Glutamatergic neuron (in vitro differentiated cells): ENCODE measurements at regions not wholly inside any gene's neighbourhood (a gene's known extent, or its start where the extent isn't known, plus 50 kb on each side); places are given as distances from the start of the nearest gene placed in this dataset.

Experiments
- DNase-seq: peaks from one replicate; pipeline ENCODE4 v3.0.0; 2022
- H3K27ac Mint-ChIP-seq: one replicate; pipeline ENCODE4 v1.8.0; 2020; ENCODE audit warnings: mild to moderate bottlenecking, mixed read lengths, inconsistent platforms; ENCODE audit not compliant: unreplicated experiment
- H3K27me3 Mint-ChIP-seq: one replicate; pipeline ENCODE4 v1.8.0; 2020; ENCODE audit warnings: mild to moderate bottlenecking, moderate library complexity, mixed read lengths, inconsistent platforms; ENCODE audit not compliant: unreplicated experiment
- H3K36me3 Mint-ChIP-seq: one replicate; pipeline ENCODE4 v1.8.0; 2020; ENCODE audit warnings: mild to moderate bottlenecking, mixed read lengths, inconsistent platforms; ENCODE audit not compliant: unreplicated experiment
- H3K4me1 Mint-ChIP-seq: one replicate; pipeline ENCODE4 v1.8.0; 2020; ENCODE audit warnings: mild to moderate bottlenecking, low read depth, mixed read lengths, inconsistent platforms; ENCODE audit not compliant: unreplicated experiment
- H3K4me3 Mint-ChIP-seq: one replicate; pipeline ENCODE4 v1.8.0; 2020; ENCODE audit warnings: mild to moderate bottlenecking, mixed read lengths, inconsistent platforms; ENCODE audit not compliant: unreplicated experiment
- H3K9me3 Mint-ChIP-seq: one replicate; pipeline ENCODE4 v1.8.0; 2020; ENCODE audit warnings: mild to moderate bottlenecking, moderate library complexity, mixed read lengths, inconsistent platforms; ENCODE audit not compliant: unreplicated experiment
- TF ChIP-seq, protein P1 (sequence below): fragments of 200-600 bp; sonication (generic); IDR thresholded peaks from one replicate; pipeline ENCODE4 v1.5.0; 2021; ENCODE audit not compliant: partially characterized antibody, unreplicated experiment

DNA sequence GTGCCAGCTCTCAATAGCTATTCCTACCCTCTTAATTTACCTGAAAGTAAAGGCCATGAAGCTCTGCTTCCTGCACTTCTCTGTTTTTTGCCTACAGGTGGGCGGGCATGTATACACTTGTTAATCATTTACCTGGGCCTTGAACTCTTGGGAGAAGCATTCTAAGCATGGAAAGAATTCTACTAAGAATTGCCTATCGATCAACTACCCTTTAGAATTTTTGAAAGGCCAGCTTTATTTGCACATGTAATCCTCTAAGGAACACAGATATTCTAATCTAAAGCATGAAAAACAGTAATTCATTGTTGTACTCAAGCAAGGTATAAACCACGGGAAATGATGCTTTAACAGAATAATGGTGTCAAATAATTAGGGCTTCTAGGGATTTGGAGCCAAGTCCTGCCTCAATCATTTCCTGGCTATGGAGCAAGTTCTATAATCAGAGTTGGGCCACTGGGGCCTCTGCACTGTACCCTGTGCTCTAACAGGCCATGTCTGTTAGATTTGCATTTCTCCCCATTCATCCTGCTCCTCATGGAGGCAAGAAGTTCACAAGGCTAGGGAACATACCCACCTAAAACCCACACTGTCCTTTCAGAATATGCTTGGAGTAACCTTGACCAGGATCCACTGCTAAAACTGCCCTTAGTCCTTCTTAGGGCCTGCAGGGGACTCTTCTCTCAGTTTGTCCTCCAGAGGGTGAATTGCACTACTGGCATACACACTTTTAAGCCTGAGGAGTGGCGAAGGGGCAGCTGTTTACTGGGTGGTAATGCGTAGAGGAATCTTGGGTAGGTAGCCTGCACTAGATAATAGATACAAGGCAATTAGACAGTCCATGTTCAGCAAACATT, 276.4 kb upstream of the JAG1 start:
- peaks cover 2% of the 10 kb centered on the region for H3K27me3 Mint-ChIP-seq
- H3K36me3 Mint-ChIP-seq, result no peaks in the 10 kb centered on the region
- DNase-seq, result no peak
- H3K27ac Mint-ChIP-seq, result no peak overlapping the region
- TF ChIP-seq, protein P1, sequence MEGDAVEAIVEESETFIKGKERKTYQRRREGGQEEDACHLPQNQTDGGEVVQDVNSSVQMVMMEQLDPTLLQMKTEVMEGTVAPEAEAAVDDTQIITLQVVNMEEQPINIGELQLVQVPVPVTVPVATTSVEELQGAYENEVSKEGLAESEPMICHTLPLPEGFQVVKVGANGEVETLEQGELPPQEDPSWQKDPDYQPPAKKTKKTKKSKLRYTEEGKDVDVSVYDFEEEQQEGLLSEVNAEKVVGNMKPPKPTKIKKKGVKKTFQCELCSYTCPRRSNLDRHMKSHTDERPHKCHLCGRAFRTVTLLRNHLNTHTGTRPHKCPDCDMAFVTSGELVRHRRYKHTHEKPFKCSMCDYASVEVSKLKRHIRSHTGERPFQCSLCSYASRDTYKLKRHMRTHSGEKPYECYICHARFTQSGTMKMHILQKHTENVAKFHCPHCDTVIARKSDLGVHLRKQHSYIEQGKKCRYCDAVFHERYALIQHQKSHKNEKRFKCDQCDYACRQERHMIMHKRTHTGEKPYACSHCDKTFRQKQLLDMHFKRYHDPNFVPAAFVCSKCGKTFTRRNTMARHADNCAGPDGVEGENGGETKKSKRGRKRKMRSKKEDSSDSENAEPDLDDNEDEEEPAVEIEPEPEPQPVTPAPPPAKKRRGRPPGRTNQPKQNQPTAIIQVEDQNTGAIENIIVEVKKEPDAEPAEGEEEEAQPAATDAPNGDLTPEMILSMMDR, result no peak
- H3K4me3 Mint-ChIP-seq, result no peak overlapping the region
- H3K9me3 Mint-ChIP-seq, result no peaks in the 10 kb centered on the region
- peaks cover 3% of the 10 kb centered on the region for H3K4me1 Mint-ChIP-seq

- Mint-ChIP-seq H3K4me3 (no peak overlapping the region), H3K36me3 (no peaks in the 10 kb centered on the region), H3K9me3 (no peaks in the 10 kb centered on the region), H3K4me1 (no peaks in the 10 kb centered on the region), H3K27me3 (peaks cover 2% of the 10 kb centered on the region), H3K27ac (no peak overlapping the region)
- TF ChIP-seq, protein P1, result no peak
- no peak for DNase-seq
Measured at GRCh38 chr20:10951216-10951615, 277.4 kb upstream of the JAG1 start.

DNA sequence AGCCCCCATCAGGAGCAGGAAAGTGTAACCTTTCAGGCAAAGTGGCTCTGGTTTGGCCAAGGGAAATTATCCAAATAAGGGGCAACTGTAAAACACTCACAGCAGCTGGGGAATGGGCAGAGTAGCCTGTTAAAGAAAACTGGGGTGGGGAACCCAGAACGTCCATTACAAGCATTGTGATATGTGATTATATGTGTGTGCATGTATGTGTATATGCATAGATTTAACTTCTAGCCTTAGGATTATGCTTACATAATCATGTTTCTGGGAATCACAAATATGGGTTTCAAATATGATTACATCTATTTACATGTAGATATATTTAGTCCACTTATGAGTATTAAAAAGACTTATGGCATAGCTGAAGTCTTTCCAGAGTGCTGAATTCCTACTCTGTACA, 278.1 kb upstream of the JAG1 start:
- Mint-ChIP-seq H3K4me1 (no peaks in the 10 kb centered on the region), H3K9me3 (peaks cover 2% of the 10 kb centered on the region), H3K27me3 (peaks cover 3% of the 10 kb centered on the region), H3K27ac (no peak overlapping the region), H3K36me3 (no peaks in the 10 kb centered on the region), H3K4me3 (no peak overlapping the region)
- TF ChIP-seq, protein P1, result no peak
- no peak for DNase-seq

- no peak for DNase-seq
- no peak overlapping the region for H3K4me3 Mint-ChIP-seq
- H3K9me3 Mint-ChIP-seq, result peaks cover 2% of the 10 kb centered on the region
- peaks cover 5% of the 10 kb centered on the region for H3K27me3 Mint-ChIP-seq
- H3K27ac Mint-ChIP-seq, result no peak overlapping the region
- H3K36me3 Mint-ChIP-seq, result no peaks in the 10 kb centered on the region
- H3K4me1 Mint-ChIP-seq, result no peaks in the 10 kb centered on the region
- TF ChIP-seq, protein P1, result no peak
Measured at GRCh38 chr20:10953437-10953836, 279.6 kb upstream of the JAG1 start.

- H3K27me3 Mint-ChIP-seq, result peaks cover 5% of the 10 kb centered on the region
- no peak for DNase-seq
- no peak overlapping the region for H3K4me3 Mint-ChIP-seq
- H3K36me3 Mint-ChIP-seq, result no peaks in the 10 kb centered on the region
- H3K9me3 Mint-ChIP-seq, result peaks cover 2% of the 10 kb centered on the region
- H3K27ac Mint-ChIP-seq, result no peak overlapping the region
- no peaks in the 10 kb centered on the region for H3K4me1 Mint-ChIP-seq
- TF ChIP-seq, protein P1, result no peak
Measured at GRCh38 chr20:10954137-10954840, 280.5 kb upstream of the JAG1 start.
